Transverse colon (tissue), 4 donors: ENCODE measurements at regions not wholly inside any gene's neighbourhood (a gene's known extent, or its start where the extent isn't known, plus 50 kb on each side); places are given as distances from the start of the nearest gene placed in this dataset.

Experiments
- DNase-seq: peaks from one replicate; pipeline ENCODE4 v3.0.0-alpha.2; 2019
- H3K27ac ChIP-seq, 4 donors: fragments of 200-600 bp; sonication (generic); 2 replicates each; pipeline ENCODE4 v1.5.1; 2016 to 2018; ENCODE audit warnings: inconsistent platforms in 4 of 4
- H3K27me3 ChIP-seq: fragments of 200-600 bp; sonication (generic); 2 replicates; pipeline ENCODE4 v1.5.1; 2017; ENCODE audit warnings: inconsistent platforms
- H3K36me3 ChIP-seq, 4 donors: fragments of 200-600 bp; sonication (generic); 2 replicates each; pipeline ENCODE4 v1.5.1; 2017 to 2019; ENCODE audit warnings: inconsistent platforms in 4 of 4
- H3K4me1 ChIP-seq, 4 donors: fragments of 200-600 bp; sonication (generic); 2 replicates each; pipeline ENCODE4 v1.5.1; 2017 to 2020; ENCODE audit warnings: inconsistent platforms in 4 of 4
- H3K4me3 ChIP-seq, 4 donors: fragments of 200-600 bp; sonication (generic); 1 replicate in 1 of 4; 2 replicates in 3 of 4; pipeline versions ENCODE4 v1.5.1 to v1.6.1; 2017 to 2019; ENCODE audit warnings: inconsistent platforms in 4 of 4
- H3K9me3 ChIP-seq, 2 donors: fragments of 200-600 bp; sonication (generic); 2 replicates each; pipeline ENCODE4 v1.5.1; 2017 to 2019; ENCODE audit warnings: inconsistent platforms in 2 of 2
- EP300 ChIP-seq: sonication (generic); formaldehyde crosslinking; IDR thresholded peaks from one replicate; pipeline ENCODE4 v1.6.1; 2017; ENCODE audit warnings: antibody characterized with exemption, low read depth
- POLR2A ChIP-seq: fragments of 450-650 bp; IDR thresholded peaks from one replicate; pipeline ENCODE4 v1.6.1; 2016; ENCODE audit warnings: antibody characterized with exemption, mild to moderate bottlenecking, moderate library complexity
- POLR2AphosphoS5 ChIP-seq, 3 donors: sonication (generic); formaldehyde crosslinking; IDR thresholded peaks; one replicate each; pipeline ENCODE4 v1.6.1; 2016; ENCODE audit warnings: antibody characterized with exemption in 3 of 3
- WGBS, 2 donors: methylation state at CpG; one replicate each; pipeline ENCODE4 v1.1.5; 2018; ENCODE audit warnings: low coverage in 1 of 2; 5-methylcytosine and 5-hydroxymethylcytosine counted together
- in situ Hi-C, 4 donors: fragments of 200-750 bp; cut with MboI; loops; one replicate each; pipeline versions ENCODE4 v1.15.0 to v1.15.1; 2017; ENCODE audit warnings: low sequenced_read_pairs in 3 of 4, low pct_ligation_motif_present in 1 of 4, low pct_unique_long_range_greater_than_20kb in 1 of 4
- intact Hi-C: fragments of 100-400 bp; cut with DNase I; formaldehyde crosslinking; loops from one replicate; pipeline ENCODE4 v1.15.1; 2023; ENCODE audit warnings: low total_unique reads
- TF ChIP-seq, protein P1 (sequence below), 5 experiments: fragments of 200-600 bp in 3 of 5; fragments of 450-650 bp in 2 of 5; sonication (generic) in 3 of 5; IDR thresholded peaks; 1 replicate in 2 of 5; 2 replicates in 3 of 5; pipeline ENCODE4 v1.5.1; 2016 to 2017; ENCODE audit warnings: antibody characterized with exemption in 5 of 5, inconsistent platforms in 3 of 5, mild to moderate bottlenecking in 2 of 5, moderate library complexity in 1 of 5

DNA sequence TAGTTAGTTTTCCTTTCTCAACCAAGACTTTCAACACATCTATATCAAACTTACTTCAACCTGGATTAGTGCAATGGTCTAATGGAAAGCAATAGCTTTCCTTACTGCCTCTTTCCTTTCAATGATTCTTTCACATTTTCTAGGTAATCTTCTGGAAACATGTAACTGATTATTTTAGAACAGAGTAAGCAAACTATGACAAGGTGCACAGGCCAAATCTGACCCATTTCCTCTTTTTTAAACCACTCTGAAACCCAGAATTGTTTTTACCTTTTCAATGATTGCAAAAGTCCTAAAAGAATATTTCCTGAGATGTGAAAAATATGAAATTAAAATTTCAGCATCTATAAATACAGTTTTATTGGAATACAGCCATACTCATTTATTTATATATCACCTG lies 81.6 kb upstream of the TMTC2 start:
- in situ Hi-C loops (no loop called here), intact Hi-C loops (no loop called here)
- H3K4me3 ChIP-seq, result no peak overlapping the region
- no peak overlapping the region for H3K27ac ChIP-seq
- H3K9me3 ChIP-seq, result peaks cover 0 to 5% of the 10 kb centered on the region in 2 donors
- peaks cover 0 to 10% (median 0%) of the 10 kb centered on the region in 4 donors for H3K4me1 ChIP-seq
- no peaks in the 10 kb centered on the region for H3K36me3 ChIP-seq
- no peaks in the 10 kb centered on the region for H3K27me3 ChIP-seq
- TF ChIP-seq EP300 (no peak), POLR2A (no peak), POLR2AphosphoS5 (IDR thresholded peaks at IDR 0.05) (no peak)
- TF ChIP-seq, protein P1, sequence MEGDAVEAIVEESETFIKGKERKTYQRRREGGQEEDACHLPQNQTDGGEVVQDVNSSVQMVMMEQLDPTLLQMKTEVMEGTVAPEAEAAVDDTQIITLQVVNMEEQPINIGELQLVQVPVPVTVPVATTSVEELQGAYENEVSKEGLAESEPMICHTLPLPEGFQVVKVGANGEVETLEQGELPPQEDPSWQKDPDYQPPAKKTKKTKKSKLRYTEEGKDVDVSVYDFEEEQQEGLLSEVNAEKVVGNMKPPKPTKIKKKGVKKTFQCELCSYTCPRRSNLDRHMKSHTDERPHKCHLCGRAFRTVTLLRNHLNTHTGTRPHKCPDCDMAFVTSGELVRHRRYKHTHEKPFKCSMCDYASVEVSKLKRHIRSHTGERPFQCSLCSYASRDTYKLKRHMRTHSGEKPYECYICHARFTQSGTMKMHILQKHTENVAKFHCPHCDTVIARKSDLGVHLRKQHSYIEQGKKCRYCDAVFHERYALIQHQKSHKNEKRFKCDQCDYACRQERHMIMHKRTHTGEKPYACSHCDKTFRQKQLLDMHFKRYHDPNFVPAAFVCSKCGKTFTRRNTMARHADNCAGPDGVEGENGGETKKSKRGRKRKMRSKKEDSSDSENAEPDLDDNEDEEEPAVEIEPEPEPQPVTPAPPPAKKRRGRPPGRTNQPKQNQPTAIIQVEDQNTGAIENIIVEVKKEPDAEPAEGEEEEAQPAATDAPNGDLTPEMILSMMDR (IDR thresholded peaks at IDR 0.05), result no peak
- DNase-seq, result no peak

DNA sequence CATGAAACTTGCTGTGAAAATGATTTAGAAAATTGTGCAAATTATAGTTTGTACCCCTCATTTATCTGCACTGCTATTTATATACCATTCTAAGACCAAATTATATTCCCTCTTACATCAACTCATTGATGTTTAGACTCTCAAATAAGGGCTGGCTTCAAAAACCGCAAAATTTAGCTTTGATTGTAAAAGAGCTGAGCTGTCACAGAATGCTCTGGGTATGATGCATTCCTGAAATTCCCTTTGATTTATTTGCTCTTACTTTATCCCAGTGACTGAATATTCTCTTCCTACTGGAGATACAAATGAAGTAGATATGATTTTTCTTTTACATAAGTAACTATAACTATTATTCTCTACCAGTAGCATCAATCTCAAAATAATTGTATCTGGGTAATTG lies 78.0 kb upstream of the TMTC2 start:
- Histone ChIP-seq H3K27me3 (no peaks in the 10 kb centered on the region), H3K4me3 (no peak overlapping the region), H3K27ac (peak overlapping the region in 1 of 4 donors; percentile 60), H3K9me3 (no peaks in the 10 kb centered on the region), H3K4me1 (peaks cover 0 to 10% (median 0%) of the 10 kb centered on the region in 4 donors), H3K36me3 (no peaks in the 10 kb centered on the region)
- DNase-seq, result no peak
- intact Hi-C loops (no loop called here), in situ Hi-C loops (no loop called here)
- no peak for TF ChIP-seq POLR2A
- TF ChIP-seq POLR2AphosphoS5 (IDR thresholded peaks at IDR 0.05), result no peak
- TF ChIP-seq, protein P1 (IDR thresholded peaks at IDR 0.05), result no peak
- no peak for TF ChIP-seq EP300
- WGBS, 2 donors, result 67 to 75% methylated on average over 1 of the region's 1 CpG

DNA sequence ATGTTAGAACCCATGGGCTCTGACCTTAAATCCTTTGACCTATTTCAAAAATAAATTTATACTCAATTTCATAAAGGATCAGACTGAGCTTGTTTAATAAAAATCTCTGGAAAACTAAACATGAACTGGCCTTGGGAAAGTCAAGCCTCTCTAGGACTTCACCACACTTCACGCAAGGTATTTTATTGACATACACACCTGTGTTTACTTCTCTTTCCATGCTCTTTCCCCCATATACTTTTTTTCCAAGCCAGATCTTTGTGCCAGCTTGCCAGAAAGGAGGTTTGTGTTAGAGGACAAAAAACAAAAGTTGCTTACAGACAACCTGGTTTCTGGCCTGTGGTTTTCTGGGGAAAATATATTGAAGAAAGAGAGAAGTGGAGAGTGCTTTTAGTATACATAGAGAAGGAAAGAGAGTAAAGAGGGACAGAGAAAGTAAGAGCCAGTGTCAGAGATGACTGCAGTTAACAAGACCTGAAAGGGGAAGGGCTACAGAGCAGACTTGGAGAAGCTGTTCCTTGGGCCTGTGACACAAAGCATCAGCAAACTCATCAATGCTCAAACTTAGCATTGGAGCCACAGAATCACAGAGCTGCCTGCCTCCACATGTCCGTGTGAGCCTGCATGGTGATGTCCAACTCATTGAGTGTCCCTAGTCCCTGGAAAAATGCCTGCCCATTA lies 77.3 kb upstream of the TMTC2 start:
- H3K4me1 ChIP-seq, result peaks cover 0 to 10% (median 0%) of the 10 kb centered on the region in 4 donors
- TF ChIP-seq EP300 (no peak), POLR2AphosphoS5 (IDR thresholded peaks at IDR 0.05) (peak in 1 of 3 donors; percentile 23), POLR2A (no peak)
- TF ChIP-seq, protein P1 (IDR thresholded peaks at IDR 0.05), result no peak
- intact Hi-C loops (no loop called here), in situ Hi-C loops (no loop called here)
- H3K9me3 ChIP-seq, result no peaks in the 10 kb centered on the region
- peak overlapping the region in 2 of 4 donors; percentile 53 to 60 for H3K27ac ChIP-seq
- no peak overlapping the region for H3K4me3 ChIP-seq
- no peak for DNase-seq
- H3K36me3 ChIP-seq, result no peaks in the 10 kb centered on the region
- H3K27me3 ChIP-seq, result no peaks in the 10 kb centered on the region
- WGBS, 2 donors, result 50 to 72% methylated on average over 1 to 2 of the region's 2 CpGs

DNA sequence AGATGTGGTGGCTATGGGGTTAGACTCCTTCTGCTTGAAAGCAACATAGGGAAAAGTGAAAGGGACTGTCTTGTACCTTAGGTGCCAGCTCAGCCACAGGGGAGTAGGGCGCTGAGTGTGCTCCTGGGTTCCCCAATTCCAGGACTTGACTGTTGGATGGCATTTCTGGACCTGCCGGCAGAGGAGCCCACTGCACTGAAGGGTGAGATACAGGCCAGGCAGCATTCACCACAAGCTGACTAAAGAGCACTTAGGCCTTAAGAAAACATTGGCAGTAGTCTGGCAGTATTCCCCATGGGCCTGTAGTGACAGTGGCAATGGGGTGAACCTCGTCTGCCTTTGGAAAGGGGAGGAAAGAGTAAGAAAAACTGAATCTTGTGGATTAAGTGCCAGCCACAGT lies 67.1 kb upstream of the TMTC2 start:
- no peak for DNase-seq
- no peak overlapping the region for H3K4me3 ChIP-seq
- intact Hi-C loops (no loop called here), in situ Hi-C loops (loop anchor here in 1 of 4 donors (10.0 kb wide), 1 partner anchor 95 kb away; no protein-coding TSS in a partner anchor)
- no peak for TF ChIP-seq EP300
- TF ChIP-seq, protein P1 (IDR thresholded peaks at IDR 0.05), result no peak
- no peak for TF ChIP-seq POLR2A
- TF ChIP-seq POLR2AphosphoS5 (IDR thresholded peaks at IDR 0.05), result no peak
- no peaks in the 10 kb centered on the region for H3K36me3 ChIP-seq
- no peak overlapping the region for H3K27ac ChIP-seq
- WGBS, 2 donors, result 94% methylated on average over 3 of the region's 3 CpGs; no CpG with 5 or more reads in 1 of the 2 donors
- no peaks in the 10 kb centered on the region for H3K4me1 ChIP-seq
- no peaks in the 10 kb centered on the region for H3K27me3 ChIP-seq
- H3K9me3 ChIP-seq, result no peaks in the 10 kb centered on the region
